ENCODE measurements at regions not wholly inside any gene's neighbourhood (a gene's known extent, or its start where the extent isn't known, plus 50 kb on each side); places are given as distances from the start of the nearest gene placed in this dataset.

- TF ChIP-seq CTCF (IDR thresholded peaks at IDR 0.05; ENCODE audit: insufficient read depth, low read depth, low read length, missing control alignments), result no peak
- no peak for DNase-seq (ENCODE audit: low read depth)
- H3K4me3 ChIP-seq (ENCODE audit: low read length), result no peak overlapping the region
These were observed 240.0 kb upstream of the LARGE1 start for GRCh38 chr22:34160141-34160783.

DNA sequence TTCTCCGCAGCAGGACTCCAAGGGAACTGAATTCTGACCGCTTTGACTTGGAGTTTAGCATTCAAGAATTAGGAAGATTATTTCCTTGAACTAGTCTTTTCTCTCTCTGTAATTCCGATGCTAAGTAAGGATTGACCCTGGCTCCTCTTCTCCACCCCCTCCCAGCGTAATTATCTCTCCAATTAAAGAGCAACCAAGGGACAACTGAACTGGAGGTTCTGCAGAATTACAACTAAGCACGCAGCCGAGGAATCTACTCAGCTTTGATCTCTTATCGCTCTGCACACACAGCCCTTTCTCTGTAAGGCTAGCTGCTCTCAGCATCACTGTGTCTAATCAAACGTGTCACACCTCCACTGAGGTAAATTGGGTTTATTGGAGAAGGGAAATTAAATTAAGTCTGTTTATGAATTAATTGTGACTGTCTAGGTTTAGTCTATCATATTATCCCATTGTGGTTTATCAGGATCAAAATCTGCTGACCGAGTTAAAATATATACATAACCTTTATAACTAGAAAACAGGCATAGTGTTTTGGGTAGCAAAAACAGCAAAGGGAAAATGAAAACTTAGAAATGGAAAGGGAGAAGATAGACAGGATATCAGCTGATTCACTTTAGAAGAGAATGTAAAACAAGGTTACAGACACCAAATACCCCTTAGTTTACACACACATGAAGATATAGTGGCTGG lies 241.3 kb upstream of the LARGE1 start:
- TF ChIP-seq CTCF (IDR thresholded peaks at IDR 0.05; ENCODE audit: insufficient read depth, low read depth, low read length, missing control alignments), result no peak
- DNase-seq (ENCODE audit: low read depth), result no peak
- no peak overlapping the region for H3K4me3 ChIP-seq (ENCODE audit: low read length)

DNA sequence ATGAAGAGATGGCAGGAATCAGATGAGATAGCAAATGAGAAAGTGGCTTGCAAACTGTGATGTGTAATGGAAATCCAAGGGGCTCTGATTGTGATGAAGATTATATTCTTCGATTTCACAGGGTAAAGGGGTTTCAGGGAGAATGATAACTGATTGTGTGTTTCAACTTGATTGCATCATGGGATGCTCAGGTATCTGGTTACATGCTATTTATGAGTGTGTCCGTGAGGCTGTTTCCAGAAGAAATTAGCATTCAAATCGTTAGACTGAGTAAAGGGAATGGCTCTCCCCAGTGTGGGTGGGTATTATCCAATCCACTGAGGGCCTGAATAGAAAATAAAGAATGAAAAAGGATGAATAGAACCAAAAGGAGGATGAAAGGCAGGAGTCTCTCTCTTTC lies 278.7 kb upstream of the LARGE1 start:
- no peak for DNase-seq (ENCODE audit: low read depth)
- TF ChIP-seq CTCF (IDR thresholded peaks at IDR 0.05; ENCODE audit: insufficient read depth, low read depth, low read length, missing control alignments), result no peak
- H3K4me3 ChIP-seq (ENCODE audit: low read length), result no peak overlapping the region

DNA sequence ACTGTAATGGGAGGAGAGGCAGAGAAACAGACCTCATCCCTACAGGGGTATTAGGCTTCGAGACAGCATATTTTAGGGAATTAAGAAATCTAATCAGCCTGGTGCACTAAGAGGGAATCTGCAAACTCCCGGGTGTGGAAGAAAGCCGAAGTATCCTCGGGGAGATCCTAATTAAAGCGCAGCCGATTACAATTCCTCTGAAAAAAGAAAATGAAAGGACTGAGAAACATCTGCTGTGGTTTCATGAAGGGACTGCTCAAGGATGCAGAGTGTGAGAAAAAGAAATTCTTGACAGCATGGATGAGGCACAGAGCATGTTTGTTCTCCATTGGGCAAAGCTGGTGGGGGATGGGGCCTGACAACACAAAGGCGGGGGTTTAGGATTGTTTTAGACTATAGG lies 290.0 kb upstream of the LARGE1 start:
- TF ChIP-seq CTCF (IDR thresholded peaks at IDR 0.05; ENCODE audit: insufficient read depth, low read depth, low read length, missing control alignments), result no peak
- DNase-seq (ENCODE audit: low read depth), result no peak
- H3K4me3 ChIP-seq (ENCODE audit: low read length), result no peak overlapping the region

- DNase-seq (ENCODE audit: low read depth), result no peak
These were observed 294.1 kb upstream of the LARGE1 start for GRCh38 chr22:34214372-34214771.

DNA sequence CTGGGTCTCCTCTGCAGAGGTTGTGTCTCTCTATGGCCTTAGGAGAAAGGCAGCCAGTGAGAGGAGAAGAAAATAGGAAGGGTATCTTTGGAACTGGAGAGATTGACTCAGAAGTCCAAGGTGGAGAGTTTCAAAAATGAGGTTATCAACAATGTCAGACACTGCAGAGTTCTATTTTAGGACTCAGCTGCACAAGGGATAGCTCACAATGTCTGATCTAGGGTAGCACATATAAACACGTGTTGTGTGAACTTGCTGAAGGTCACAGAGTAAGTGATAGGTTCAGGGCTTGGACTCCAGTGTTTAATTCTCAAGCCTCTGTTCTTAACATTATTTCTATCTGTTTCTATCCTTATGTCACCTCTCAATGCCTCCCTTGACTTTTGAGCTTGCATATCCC lies 305.0 kb upstream of the LARGE1 start:
- TF ChIP-seq CTCF (IDR thresholded peaks at IDR 0.05; ENCODE audit: insufficient read depth, low read depth, low read length, missing control alignments), result no peak
- H3K4me3 ChIP-seq (ENCODE audit: low read length), result no peak overlapping the region
- DNase-seq (ENCODE audit: low read depth), result no peak

More at GRCh38 chr22:34214372-34214771, 294.1 kb upstream of the LARGE1 start:
- no peak overlapping the region for H3K4me3 ChIP-seq (ENCODE audit: low read length)
- no peak for TF ChIP-seq CTCF (IDR thresholded peaks at IDR 0.05; ENCODE audit: insufficient read depth, low read depth, low read length, missing control alignments)

- no peak for TF ChIP-seq CTCF (IDR thresholded peaks at IDR 0.05; ENCODE audit: insufficient read depth, low read depth, low read length, missing control alignments)
- peak; percentile 8 for DNase-seq (ENCODE audit: low read depth)
These were observed 316.3 kb upstream of the LARGE1 start for GRCh38 chr22:34236527-34236926.

More at GRCh38 chr22:34236527-34236926, 316.3 kb upstream of the LARGE1 start:
- no peak overlapping the region for H3K4me3 ChIP-seq (ENCODE audit: low read length)

Measured in epithelial cell of esophagus (primary cell).